IMR-90 (cell line): ENCODE measurements at regions not wholly inside any gene's neighbourhood (a gene's known extent, or its start where the extent isn't known, plus 50 kb on each side); places are given as distances from the start of the nearest gene placed in this dataset.
A peak's percentile ranks its signal among the peaks of the same experiment; 100 is the strongest.

Source experiments
- ATAC-seq: fragments of 200-7000 bp; cut with Tn5 transposase; 2 replicates; pipeline ENCODE4 v1.9.1; 2020; ENCODE audit warnings: low read depth, mild to moderate bottlenecking, moderate library complexity
- BruUV-seq: library from RNA; stranded (reverse); fragments of 400-500 nt; replicated peaks from 2 replicates; lab custom pipeline; 2021; lab: Mats Ljungman, UMichigan
- CTCF ChIA-PET: fragments of 300-600 bp; formaldehyde crosslinking; extraction: SDS; loops from one replicate; lab custom pipeline; 2021; ENCODE audit warnings: antibody characterized with exemption; lab: Yijun Ruan, JAX
- POLR2A ChIA-PET: fragments of 300-600 bp; sonication (Branson Sonifier 250); formaldehyde crosslinking; loops from one replicate; lab custom pipeline; 2022; ENCODE audit warnings: antibody characterized with exemption; ENCODE audit not compliant: unreplicated experiment; lab: Charles Lee
- DNase-seq: peaks from one replicate; pipeline ENCODE4 v3.0.0; 2013
- H2AFZ ChIP-seq: replicated peaks from 2 replicates; pipeline ENCODE3; 2013; ENCODE audit warnings: low read length, mild to moderate bottlenecking; ENCODE audit not compliant: poor library complexity
- H2AK5ac ChIP-seq: 2 replicates; pipeline ENCODE4 v1.6.1; 2013; ENCODE audit warnings: low read depth, low read length, inconsistent platforms
- H2AK9ac ChIP-seq: replicated peaks from 2 replicates; pipeline ENCODE3; 2013; ENCODE audit warnings: mild to moderate bottlenecking, low read depth, low read length, moderate library complexity; ENCODE audit not compliant: poor library complexity
- H2BK120ac ChIP-seq: 2 replicates; pipeline ENCODE4 v1.6.1; 2013; ENCODE audit warnings: low read depth, low read length, inconsistent platforms
- H2BK15ac ChIP-seq: 3 replicates; pipeline ENCODE4 v1.6.1; 2013; ENCODE audit warnings: low read depth, low read length, inconsistent platforms
- H2BK20ac ChIP-seq: 2 replicates; pipeline ENCODE4 v1.6.1; 2013; ENCODE audit warnings: low read depth, mild to moderate bottlenecking, inconsistent platforms, low read length, moderate library complexity
- H2BK5ac ChIP-seq: 2 replicates; pipeline ENCODE4 v1.6.1; 2013; ENCODE audit warnings: mild to moderate bottlenecking, low read depth, low read length, inconsistent platforms; ENCODE audit not compliant: poor library complexity, severe bottlenecking
- H3K14ac ChIP-seq: replicated peaks from 2 replicates; pipeline ENCODE4 v1.6.1; 2013; ENCODE audit warnings: low read depth, low read length, inconsistent platforms
- H3K18ac ChIP-seq: 2 replicates; pipeline ENCODE4 v1.6.1; 2013; ENCODE audit warnings: low read depth, low read length, control low read depth
- H3K23ac ChIP-seq: 2 replicates; pipeline ENCODE4 v1.6.1; 2013; ENCODE audit warnings: low read depth, low read length, inconsistent platforms
- H3K27ac ChIP-seq: 2 replicates; pipeline ENCODE4 v1.5.1; 2013; ENCODE audit warnings: mild to moderate bottlenecking, control low read depth, low read length; ENCODE audit not compliant: insufficient read depth
- H3K27me3 ChIP-seq: 2 replicates; pipeline ENCODE4 v1.6.1; 2013; ENCODE audit warnings: low read length; ENCODE audit not compliant: control insufficient read depth, insufficient read depth
- H3K36me3 ChIP-seq: 2 replicates; pipeline ENCODE4 v1.6.1; 2013; ENCODE audit warnings: low read length, mixed read lengths; ENCODE audit not compliant: control insufficient read depth, insufficient read depth
- H3K4ac ChIP-seq: 2 replicates; pipeline ENCODE4 v1.6.1; 2013; ENCODE audit warnings: low read depth, low read length, inconsistent platforms
- H3K4me1 ChIP-seq: 2 replicates; pipeline ENCODE4 v1.6.1; 2013; ENCODE audit warnings: low read length, mixed read lengths; ENCODE audit not compliant: control insufficient read depth, insufficient read depth
- H3K4me2 ChIP-seq: 2 replicates; pipeline ENCODE4 v1.6.1; 2013; ENCODE audit warnings: low read depth, mild to moderate bottlenecking, control low read depth, low read length, moderate library complexity
- H3K4me3 ChIP-seq: 2 replicates; pipeline ENCODE4 v1.5.1; 2013; ENCODE audit warnings: low read depth, mild to moderate bottlenecking, control low read depth, low read length, moderate library complexity; ENCODE audit not compliant: insufficient read depth
- H3K56ac ChIP-seq: 2 replicates; pipeline ENCODE4 v1.6.1; 2013; ENCODE audit warnings: low read length, inconsistent platforms; ENCODE audit not compliant: insufficient read depth; ENCODE audit errors: extremely low read depth
- H3K79me1 ChIP-seq, 2 experiments: 2 replicates each; pipeline ENCODE4 v1.6.1; 2013; ENCODE audit warnings: low read length in 2 of 2, inconsistent platforms in 1 of 2, low read depth in 1 of 2
- H3K9ac ChIP-seq: 2 replicates; pipeline ENCODE4 v1.6.1; 2013; ENCODE audit warnings: low read depth, low read length, control low read depth
- H3K9me1 ChIP-seq: 2 replicates; pipeline ENCODE4 v1.6.1; 2013; ENCODE audit warnings: low read length, inconsistent platforms; ENCODE audit not compliant: insufficient read depth
- H3K9me3 ChIP-seq: 2 replicates; pipeline ENCODE4 v1.6.1; 2013; ENCODE audit warnings: low read length; ENCODE audit not compliant: control insufficient read depth, insufficient read depth
- H4K20me1 ChIP-seq: 2 replicates; pipeline ENCODE4 v1.6.1; 2013; ENCODE audit warnings: low read length, inconsistent platforms; ENCODE audit not compliant: insufficient read depth
- H4K5ac ChIP-seq: 2 replicates; pipeline ENCODE4 v1.6.1; 2013; ENCODE audit warnings: mild to moderate bottlenecking, low read depth, low read length, control low read depth
- H4K8ac ChIP-seq, 2 experiments: 2 replicates each; pipeline ENCODE4 v1.6.1; 2013; ENCODE audit warnings: low read depth in 2 of 2, low read length in 2 of 2, control low read depth in 1 of 2, inconsistent platforms in 1 of 2
- H4K91ac ChIP-seq: 2 replicates; pipeline ENCODE4 v1.6.1; 2013; ENCODE audit warnings: low read depth, low read length, inconsistent platforms; ENCODE audit not compliant: insufficient read depth
- RCOR1 ChIP-seq: IDR thresholded peaks from 2 replicates; pipeline ENCODE4 v1.6.1; 2012; ENCODE audit warnings: mild to moderate bottlenecking, low read length, improper control_type of control experiment; ENCODE audit not compliant: insufficient replicate concordance
- WGBS, 2 experiments: methylation state at CpG; one replicate each; pipeline versions ENCODE4 v1.1.5 to v1.1.7; 2013; ENCODE audit warnings: missing lambda C conversion rate in 2 of 2; ENCODE audit not compliant: insufficient read length in 1 of 2; ENCODE audit errors: extremely low coverage in 2 of 2; 5-methylcytosine and 5-hydroxymethylcytosine counted together
- dilution Hi-C: fragments of 300-500 bp; cut with HindIII; formaldehyde crosslinking; loops from one replicate; pipeline ENCODE4 v1.14.3; 2018; ENCODE audit warnings: low sequenced_read_pairs; ENCODE audit not compliant: unreplicated experiment
- in situ Hi-C: fragments of 300-500 bp; cut with MboI; formaldehyde crosslinking; loops from 3 replicates; pipeline ENCODE4 v1.14.3; 2019; ENCODE audit warnings: low sequenced_read_pairs, inconsistent platforms, mixed read lengths
- intact Hi-C: fragments of 100-400 bp; cut with micrococcal nuclease; formaldehyde crosslinking; loops from 2 replicates; pipeline ENCODE4 v1.10.0; 2022
- TF ChIP-seq, protein P1 (sequence below): fragments of 150-350 bp; IDR thresholded peaks from 2 replicates; pipeline ENCODE4 v1.6.1; 2017; ENCODE audit warnings: mild to moderate bottlenecking, antibody characterized with exemption, low read length, low read depth

DNA sequence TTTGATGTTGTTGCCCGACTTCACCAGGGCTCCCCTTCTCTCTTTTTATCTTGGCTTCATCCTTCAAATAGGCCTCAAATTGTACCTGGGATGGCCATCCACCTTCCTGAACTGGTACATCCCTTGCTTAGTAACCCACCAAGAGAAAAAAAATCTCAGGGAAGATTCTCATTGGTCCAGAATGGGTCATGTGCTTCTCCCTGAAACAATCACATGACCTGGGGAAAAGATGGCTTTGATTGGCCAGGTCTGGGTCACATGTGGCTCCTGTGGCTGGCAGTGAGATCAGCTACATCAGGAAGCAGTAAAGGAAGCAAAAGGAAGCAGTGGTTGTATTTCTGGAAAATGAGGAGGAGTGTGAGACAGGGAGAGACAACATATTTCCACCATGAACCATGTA lies 540.2 kb downstream of the MIAT start:
- H2BK20ac ChIP-seq: no peak overlapping the region
- H3K27ac ChIP-seq: no peak overlapping the region
- H2BK15ac ChIP-seq: no peak overlapping the region
- no CpG with 5 or more reads among the region's 1 CpG for WGBS, 2 experiments
- H3K27me3 ChIP-seq: peaks cover 45% of the 10 kb centered on the region
- H3K56ac ChIP-seq: no peak overlapping the region
- H3K4me1 ChIP-seq: peaks cover 2% of the 10 kb centered on the region; the same call in 1 of the 2 replicates
- H3K4ac ChIP-seq: no peak overlapping the region
- no peak overlapping the region for H3K23ac ChIP-seq
- H3K79me1 ChIP-seq: no peaks in the 10 kb centered on the region
- no peak overlapping the region for H3K4me3 ChIP-seq
- no peak overlapping the region for H3K18ac ChIP-seq
- no TSS peak for BruUV-seq
- H4K8ac ChIP-seq: no peak overlapping the region
- no peak overlapping the region for H3K14ac ChIP-seq
- H2AK5ac ChIP-seq: no peak overlapping the region
- H3K9me3 ChIP-seq: peaks cover 5% of the 10 kb centered on the region
- DNase-seq: no peak
- H4K5ac ChIP-seq: no peak overlapping the region
- H3K9me1 ChIP-seq: peaks cover 2% of the 10 kb centered on the region; the same call in 1 of the 2 replicates
- no peak for TF ChIP-seq RCOR1
- TF ChIP-seq, protein P1, sequence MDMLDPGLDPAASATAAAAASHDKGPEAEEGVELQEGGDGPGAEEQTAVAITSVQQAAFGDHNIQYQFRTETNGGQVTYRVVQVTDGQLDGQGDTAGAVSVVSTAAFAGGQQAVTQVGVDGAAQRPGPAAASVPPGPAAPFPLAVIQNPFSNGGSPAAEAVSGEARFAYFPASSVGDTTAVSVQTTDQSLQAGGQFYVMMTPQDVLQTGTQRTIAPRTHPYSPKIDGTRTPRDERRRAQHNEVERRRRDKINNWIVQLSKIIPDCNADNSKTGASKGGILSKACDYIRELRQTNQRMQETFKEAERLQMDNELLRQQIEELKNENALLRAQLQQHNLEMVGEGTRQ: peak; percentile 84
- H2BK5ac ChIP-seq: no peak overlapping the region
- intact Hi-C loops (no loop called here), dilution Hi-C loops (no loop called here), in situ Hi-C loops (no loop called here)
- H2AK9ac ChIP-seq: no peak overlapping the region
- no peak overlapping the region for H2AFZ ChIP-seq
- H2BK120ac ChIP-seq: no peak overlapping the region
- CTCF ChIA-PET: no interaction called here
- POLR2A ChIA-PET: no interaction called here
- H4K91ac ChIP-seq: no peak overlapping the region
- ATAC-seq: no peak
- H3K36me3 ChIP-seq: no peaks in the 10 kb centered on the region
- no peak overlapping the region for H3K9ac ChIP-seq
- no peaks in the 10 kb centered on the region for H4K20me1 ChIP-seq
- H3K4me2 ChIP-seq: no peak overlapping the region
